ENCODE measurements at regions not wholly inside any gene's neighbourhood (a gene's known extent, or its start where the extent isn't known, plus 50 kb on each side); places are given as distances from the start of the nearest gene placed in this dataset.

- TF ChIP-seq EZH2phosphoT487 (IDR thresholded peaks at IDR 0.05; ENCODE audit: insufficient read depth, low read depth) (no peak), EZH2 (IDR thresholded peaks at IDR 0.05; ENCODE audit: insufficient read depth, poor library complexity, severe bottlenecking) (no peak)
Measured at GRCh38 chr13:85223883-85224656, 575.1 kb downstream of the SLITRK6 start.
